ENCODE measurements at regions not wholly inside any gene's neighbourhood (a gene's known extent, or its start where the extent isn't known, plus 50 kb on each side); places are given as distances from the start of the nearest gene placed in this dataset.

GRCh38 chr15:46918462-46919140 lies 798.7 kb upstream of the SEMA6D start:
- TF ChIP-seq EZH2 (IDR thresholded peaks at IDR 0.05; ENCODE audit: borderline replicate concordance, low read depth, low read length, poor library complexity, severe bottlenecking) (no peak), CTCF (conservative IDR thresholded peaks at IDR 0.05; ENCODE audit: low read depth, low read length) (no peak)
